ENCODE measurements at regions not wholly inside any gene's neighbourhood (a gene's known extent, or its start where the extent isn't known, plus 50 kb on each side); places are given as distances from the start of the nearest gene placed in this dataset.

DNA sequence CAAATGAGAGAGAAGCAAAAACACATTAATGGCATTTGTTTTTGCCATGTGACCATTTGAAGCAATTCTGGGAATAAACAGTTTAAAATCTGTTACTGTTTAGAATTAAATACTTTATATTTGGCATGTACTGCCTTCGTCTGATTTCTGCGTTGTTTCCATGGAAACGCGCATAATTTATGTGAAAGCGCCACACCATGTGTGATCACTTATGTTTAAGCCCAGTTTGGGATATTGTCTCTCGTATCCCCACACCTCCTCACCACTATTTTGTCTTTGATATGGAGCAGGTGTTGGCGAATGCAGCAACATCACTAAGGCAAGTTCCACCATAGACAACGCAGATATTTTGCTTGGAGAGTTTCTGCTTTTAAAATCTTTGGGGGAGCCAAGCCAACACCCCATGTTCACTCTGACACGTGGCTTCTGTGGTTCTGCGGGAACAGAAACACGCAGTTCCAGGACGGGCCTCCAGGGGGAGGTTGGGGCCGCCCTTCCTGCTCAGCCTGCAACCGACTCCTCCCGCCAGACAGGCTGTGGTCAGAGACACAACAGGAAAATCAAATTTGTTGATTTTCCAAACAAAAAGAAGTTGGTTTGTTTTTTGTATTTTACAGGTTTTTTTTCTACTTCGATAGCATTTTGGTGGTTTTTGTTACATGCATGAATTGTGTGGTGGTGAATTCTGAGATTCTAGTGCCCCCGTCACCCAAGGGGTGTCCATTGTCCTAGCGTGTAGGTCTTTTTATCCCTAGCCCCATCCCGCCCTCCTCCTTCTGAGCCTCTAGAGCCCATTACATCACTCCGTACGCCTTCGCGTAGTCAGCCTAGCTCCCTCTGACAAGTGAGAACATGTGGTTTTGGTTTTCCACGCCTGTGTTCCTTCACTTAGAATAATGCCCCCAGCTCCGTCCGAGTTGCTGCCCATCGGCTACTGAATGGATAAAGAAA lies 101.9 kb upstream of the SFSWAP start:
- no peak for DNase-seq

DNA sequence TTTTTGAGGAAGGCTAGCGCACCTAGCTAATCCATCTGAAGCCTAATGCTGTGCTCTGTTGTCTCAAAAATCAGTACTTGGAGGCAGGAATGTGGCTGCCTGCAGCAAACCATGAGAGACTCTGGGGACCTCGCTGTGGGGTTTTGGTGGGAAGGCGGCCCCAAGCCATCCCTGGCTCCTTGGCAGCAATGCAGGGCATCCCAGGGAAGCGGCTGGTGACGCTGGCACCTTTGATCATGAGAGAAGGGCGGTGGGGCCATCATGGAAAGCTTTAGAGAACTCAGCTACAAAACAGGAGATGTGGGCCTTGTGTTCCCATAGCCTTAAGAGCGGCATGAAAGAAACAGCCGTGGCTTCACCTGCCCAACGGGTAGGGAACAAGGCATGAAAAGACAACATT lies 101.1 kb upstream of the SFSWAP start:
- DNase-seq, result no peak

DNA sequence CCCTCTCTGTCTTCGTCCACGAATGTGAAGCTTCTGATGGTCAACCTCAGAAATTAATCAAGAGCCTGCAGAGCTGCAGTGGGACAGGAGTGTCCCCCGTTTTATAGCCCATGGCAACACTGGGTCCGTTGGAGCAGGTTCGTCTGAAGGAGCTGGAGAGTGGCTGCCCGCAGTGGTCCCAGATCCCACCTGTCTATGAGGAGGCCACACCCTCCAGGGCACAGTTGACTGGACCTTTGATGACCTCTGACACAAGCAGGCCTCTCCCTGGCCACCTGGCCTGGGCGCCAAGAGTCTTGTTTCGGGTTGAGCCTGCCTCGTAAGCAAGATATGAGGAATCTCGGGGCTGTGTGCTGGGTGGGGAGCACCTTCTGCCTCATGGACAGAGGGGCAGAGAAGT lies 100.7 kb upstream of the SFSWAP start:
- DNase-seq, result no peak

DNA sequence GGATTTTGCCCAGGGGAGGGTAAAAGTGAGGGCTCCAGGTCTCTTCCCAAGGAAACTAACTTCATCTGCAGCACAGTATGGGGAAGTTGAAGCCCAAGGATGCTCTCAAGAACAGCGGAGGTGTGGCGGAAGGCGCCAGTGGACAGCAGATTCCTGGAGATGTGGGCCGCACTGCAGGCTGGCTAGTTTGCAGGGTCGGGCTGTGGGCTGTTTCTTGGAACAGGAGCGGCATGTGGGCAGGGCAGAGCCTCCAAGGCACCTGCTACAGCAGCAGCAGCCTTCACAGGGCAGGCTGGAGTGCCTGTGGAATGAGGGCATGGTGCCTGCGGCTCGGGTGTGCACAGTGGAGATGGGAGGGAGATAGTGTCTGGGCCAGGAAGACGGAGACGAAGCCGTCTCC lies 100.0 kb upstream of the SFSWAP start:
- no peak for DNase-seq

DNA sequence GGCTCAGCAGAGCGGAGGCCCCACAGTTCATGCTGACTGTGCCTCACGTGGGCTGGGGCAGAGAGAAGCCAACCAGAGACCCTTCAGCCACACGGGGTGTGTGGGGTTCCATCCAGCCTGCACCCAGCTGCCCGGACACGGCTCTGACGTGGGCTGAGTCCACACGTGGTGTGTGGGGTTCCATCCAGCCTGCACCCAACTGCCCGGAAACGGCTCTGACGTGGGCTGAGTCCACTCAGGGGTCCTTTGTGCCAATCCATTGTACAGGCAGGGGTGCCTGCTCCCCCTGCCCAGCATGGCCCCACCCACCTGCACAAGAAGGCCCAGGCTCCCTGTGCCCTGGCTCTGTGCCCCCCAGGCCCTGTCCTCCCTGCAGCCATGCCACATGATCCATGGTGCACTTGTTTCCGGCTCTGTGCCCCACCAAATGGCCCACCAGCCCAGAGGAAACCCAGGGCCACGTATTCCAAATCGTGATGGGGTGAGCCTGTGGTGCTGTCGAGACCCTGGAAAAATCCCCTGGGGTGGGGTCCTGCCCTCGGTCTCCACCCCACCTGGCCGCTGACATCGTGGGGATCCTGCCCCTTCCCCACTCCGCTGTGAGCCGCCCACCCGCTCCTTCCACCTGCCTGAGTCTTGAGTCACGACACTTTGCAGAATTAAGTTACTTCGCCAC lies 99.3 kb upstream of the SFSWAP start:
- DNase-seq, result no peak

DNA sequence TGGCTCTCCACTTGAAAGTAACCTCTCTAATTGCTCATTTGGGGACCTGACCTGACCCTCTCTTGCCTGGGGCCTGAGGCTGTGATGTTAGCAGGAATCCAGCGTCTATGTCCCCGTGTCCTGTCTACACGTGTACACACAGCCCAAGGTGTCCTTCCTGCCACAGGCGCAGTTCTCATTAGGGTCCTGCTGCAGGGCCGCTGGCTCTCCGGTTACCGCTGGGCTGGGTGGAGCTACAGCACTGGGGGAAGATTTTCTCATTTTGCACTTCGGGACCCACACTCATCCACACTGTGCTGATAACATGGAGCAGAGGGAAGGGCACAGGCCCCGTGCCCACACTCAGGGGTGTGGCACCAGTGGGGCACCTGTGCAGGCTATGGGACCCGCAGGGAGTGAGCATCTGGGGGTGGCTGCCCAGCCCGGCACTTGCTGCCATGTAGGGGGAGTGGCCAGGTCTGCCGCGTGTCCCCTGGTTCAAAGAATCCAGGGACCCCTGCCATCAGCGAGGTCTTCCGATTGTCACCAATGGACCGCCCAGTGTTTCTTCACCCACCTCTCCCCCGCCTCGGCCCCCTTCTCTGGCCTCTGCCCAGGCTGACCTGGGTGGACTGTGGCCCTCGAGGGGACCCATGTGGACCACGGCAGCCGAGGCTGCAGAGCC lies 98.7 kb upstream of the SFSWAP start:
- DNase-seq, result no peak

DNA sequence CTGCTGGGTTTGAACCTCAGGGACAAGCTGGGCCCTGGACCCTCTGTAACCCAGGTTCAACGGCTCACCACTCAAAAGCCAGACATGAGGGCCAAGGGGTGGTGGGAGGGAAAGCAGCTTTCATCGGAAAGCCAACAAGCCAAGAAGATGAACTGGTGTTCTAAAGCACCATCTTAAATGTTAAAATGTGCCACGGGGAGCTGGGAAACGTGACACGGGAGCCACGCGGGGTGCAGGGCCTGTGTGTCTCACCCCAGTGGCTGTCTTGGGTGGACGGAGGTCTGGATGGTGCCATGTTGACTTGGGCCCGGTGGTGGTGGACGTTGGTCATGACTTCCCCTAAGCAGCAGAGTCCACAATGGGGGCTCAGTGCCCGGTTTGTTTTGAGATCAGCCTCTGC lies 97.7 kb upstream of the SFSWAP start:
- no peak for DNase-seq

DNA sequence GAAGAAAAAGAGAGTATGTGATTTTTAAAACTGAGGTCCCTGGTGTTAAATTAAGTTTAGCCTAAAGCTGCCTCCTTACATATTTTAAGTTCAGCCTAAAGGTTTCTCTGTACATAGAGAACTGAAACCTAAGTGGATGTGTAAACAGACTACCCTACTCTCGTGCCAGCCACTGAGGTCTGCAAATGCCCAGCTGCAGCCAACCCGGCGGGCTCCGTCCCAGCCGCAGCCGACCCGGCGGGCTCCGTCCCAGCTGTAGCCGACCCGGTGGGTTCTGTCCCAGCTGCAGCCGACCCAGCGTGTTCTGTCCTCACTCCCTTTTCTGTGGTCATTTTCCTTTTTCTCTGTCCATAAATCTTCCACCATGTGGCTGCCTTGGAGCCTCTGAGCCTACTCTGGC lies 97.2 kb upstream of the SFSWAP start:
- DNase-seq, result no peak

DNA sequence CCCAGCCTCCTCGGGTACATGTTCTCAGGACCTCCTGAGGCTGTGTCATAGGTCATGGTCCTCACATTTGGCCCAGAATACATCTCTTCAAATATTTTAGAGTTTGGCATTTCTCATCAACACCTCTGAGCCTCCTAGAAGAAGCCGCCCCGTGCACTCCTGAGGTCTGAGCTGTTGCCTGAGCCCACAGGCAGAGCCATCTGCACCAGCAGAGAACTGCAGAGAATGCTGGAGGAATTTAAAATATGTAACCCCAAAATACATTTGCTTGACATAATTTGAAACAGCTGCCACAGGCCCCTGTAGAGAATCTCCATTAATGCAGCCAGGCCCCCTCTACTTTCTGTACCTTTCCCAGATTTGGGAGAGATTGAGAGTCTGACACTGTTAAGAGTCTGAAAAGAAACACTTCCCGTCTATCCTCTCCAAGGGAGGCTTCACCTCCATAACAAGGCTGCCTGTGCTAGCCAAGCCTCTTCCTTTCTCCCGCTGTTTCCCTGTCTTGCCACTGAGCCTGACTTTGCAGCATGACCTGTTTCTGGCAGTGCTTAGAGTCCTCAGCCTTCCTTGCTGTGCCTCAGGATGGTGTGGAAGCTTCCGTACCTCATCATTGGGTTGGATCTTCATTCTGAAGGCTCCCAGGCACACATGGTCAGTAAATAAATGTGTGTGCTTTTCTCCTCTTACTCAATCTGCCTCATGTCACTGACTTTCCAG lies 95.4 kb upstream of the SFSWAP start:
- DNase-seq, result no peak

DNA sequence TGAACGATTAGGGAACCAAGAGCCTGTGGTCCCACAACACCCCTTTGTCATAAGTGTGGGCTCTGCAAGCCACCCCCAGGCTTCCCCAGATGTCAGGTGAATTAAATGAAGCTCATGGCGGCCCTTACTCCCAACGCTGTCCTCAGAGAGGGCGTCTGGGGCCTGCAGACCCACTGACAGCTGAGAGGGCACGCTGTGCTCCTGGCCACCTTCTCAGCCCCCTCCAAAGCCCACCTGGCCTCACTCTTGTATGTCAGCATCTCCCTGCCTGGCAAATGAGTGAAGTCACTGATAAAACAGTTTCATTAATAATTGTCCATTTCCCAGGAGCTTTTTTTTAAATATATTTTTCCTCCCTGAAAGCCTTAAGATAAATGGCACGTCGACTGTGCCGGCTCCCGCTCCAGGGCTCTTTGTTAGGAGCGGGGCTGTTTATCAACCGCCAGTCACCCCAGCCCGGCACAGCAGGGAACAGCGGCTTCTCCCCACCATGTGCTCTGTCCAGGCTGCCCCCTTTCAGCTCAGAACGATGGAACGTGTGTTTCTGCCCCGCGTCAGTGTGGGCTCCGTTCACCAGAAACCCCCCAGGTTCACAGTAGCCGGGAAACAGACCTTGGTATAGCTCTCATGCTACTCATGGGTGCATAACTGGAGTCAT lies 94.7 kb upstream of the SFSWAP start:
- DNase-seq, result no peak

DNA sequence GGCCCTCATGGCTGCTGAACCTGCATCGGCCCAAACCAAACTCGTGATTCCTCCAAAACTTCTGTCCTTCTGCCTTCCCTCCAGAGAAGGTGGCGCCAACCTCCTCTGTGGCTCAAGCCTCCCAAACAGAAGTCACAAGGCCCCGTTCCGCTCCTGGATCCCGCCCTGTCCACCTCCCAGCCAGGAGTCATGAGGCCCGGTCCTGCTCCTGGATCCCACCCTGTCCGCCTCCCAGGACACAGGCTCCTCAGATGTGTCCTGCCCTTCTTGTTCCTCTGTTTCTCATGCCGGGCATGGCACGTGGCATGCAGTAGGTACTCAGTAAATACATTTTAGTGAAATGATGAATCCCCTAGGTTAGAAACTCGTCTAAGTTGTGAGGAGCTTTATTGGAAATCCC lies 94.2 kb upstream of the SFSWAP start:
- no peak for DNase-seq

DNA sequence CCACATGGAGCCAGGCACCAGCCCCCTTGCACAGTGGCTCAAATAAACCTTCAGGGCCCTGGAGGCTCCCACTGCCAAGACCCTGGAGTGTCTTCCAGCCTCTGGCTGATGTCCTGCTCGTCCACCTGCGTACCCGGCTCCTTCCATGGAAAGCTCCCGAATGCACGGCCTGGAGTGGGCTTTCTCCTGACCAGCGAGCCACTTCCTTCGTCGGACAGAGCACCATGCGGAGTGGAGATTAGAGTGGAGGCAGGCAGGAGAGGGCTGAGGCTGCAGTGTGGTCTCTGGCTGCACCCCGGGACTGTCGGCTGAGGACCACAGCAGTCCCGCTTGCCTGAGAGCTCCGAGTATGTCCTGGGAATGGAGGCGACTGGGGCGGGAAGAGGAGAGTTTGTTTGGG lies 93.7 kb upstream of the SFSWAP start:
- DNase-seq, result no peak

DNA sequence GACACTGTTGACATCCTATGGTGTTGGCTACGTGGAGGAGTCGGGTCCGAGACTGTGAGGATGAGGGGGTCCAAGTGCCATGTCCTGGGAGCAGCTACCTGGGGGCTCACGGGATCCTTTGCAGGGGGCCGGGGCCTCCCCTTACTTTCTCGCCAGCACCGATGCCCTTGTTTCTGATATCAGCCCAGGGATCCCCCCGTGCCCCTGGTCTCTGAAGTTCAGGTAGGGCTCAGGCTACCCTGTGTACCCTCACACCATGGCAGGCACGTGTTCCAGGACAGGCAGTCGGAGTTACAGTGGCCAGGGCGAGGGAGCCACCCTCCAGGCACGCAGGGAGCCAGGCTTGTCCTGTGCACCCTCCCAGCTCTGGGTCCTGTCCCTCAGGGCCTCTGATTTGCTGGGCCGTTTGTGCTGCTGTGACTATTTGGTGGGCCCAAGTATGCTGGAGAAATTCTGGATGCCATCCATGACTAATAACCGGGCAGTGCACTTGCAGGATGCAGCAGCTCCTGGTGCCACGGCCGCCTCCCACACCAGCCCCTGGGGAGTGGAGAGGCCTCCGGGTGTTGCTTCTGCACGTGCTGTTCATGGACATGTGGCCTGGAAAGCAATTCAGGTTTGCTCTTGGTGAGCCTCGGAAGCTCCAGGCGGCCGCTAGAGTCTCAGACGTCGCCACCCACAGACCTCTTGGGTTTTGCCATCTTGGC lies 93.1 kb upstream of the SFSWAP start:
- DNase-seq, result no peak

DNA sequence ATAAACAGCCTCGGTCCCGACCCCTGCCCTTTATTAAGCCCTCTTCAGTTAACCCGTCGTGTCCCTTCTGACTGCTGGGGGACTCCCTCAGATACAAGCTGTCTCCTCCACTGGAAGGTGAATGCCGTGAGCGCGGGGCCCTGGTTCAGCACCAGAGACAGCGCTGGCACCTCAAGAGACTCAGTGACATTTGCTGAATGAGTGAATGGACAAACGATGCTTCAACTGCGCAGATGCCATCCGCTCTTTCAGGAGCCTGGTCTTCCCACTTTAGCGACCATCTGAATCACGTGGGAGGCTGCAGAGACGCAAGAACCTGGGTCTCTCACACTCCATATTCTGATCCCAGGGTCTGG lies 92.6 kb upstream of the SFSWAP start:
- no peak for DNase-seq

DNA sequence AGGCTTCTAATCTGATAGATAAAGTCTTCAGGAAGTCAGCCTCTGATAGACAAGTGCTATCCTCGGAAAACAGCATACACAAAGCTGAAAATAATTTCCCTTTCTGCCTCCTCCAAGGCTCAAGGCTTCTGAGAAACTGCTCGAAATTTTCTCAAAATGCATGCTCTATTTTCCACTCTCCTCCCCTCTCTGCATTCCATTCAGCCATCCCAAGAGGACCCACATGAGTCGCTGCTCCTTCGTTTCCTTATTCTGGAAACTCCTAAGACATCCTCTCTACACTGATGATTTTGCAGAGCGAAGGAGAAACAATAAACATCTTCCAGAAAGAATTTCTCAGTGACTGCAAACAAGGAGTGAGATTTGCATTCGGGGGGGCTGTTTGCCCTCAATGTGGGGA lies 92.2 kb upstream of the SFSWAP start:
- DNase-seq, result no peak

DNA sequence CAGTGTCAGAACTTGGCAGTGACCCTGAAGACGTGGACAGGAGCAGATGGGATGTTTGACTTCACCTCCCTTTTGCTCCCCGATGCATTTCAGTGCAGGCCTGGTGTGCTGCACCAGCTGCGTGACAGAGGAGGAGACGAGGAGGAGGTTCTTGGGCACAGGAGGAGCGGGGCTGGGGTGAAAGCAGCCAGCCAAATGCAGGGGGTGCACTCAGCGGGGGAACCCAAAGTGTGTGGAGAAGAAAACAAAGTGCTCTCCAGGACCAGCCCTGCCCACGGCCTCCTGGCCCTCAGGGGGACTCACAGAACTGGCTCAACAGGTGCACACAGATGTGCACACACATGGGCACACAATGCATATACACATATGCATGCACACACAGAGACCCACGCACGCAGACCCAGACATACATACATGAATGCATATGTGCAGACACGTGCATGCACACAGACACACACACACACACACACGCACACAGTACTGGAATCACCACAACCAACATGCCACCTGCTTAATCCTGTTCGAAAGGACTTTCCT lies 91.7 kb upstream of the SFSWAP start:
- no peak for DNase-seq

DNA sequence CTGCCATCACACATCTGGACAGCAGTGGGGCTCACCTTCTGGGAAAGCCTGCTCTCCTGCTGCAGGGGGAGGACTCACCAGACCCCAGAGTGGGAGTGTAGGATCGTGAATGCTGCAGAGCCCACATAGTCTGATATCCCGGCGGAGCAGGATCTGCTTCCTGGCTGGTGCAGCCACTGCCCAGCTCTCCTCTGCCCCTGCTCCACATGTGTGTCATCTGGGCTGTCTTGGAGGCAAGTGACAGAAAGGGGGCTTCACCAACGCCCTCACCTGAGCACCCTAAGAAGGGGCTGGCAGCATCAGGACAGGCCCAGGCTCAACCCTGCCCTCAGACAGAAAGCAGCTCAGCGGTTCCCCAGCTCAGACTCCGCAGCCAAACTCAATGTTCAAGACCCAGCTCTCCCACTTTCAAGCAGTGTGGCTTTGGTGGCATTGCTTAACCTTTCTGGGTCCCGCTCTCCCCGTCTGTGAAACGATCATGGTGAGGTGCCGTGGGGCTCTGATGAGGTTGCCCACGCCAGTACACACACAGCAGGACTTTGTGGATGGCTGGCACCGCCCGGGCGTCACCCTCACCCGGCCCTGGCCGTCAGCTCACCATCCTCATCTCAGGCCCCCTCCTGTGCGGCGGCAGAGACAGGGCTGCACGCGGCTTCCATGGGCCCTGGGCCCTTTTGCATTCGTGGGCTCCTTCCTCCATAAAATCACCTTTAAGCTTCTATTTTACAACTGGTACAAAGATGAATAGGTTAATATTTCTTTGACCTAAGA lies 91.0 kb upstream of the SFSWAP start:
- no peak for DNase-seq

DNA sequence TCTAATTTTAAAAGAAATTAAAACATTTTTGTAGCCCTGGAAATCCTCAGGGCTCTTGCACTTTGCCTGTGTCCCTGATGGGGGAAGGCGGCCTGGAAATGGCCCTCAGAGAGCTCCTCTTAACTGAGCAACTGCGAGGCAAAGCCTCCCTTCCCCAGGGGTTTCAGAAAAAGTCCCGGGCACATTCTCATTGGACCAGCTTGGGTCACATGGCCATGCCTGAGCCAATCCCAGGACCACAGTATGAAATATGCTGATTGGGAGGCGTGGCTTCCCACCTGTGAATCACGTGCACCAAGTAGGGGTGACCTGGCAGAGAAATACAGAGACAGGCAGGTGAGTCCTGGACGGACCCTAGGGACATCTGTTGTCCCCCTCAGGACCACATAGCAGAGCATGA lies 90.4 kb upstream of the SFSWAP start:
- DNase-seq, result no peak

DNA sequence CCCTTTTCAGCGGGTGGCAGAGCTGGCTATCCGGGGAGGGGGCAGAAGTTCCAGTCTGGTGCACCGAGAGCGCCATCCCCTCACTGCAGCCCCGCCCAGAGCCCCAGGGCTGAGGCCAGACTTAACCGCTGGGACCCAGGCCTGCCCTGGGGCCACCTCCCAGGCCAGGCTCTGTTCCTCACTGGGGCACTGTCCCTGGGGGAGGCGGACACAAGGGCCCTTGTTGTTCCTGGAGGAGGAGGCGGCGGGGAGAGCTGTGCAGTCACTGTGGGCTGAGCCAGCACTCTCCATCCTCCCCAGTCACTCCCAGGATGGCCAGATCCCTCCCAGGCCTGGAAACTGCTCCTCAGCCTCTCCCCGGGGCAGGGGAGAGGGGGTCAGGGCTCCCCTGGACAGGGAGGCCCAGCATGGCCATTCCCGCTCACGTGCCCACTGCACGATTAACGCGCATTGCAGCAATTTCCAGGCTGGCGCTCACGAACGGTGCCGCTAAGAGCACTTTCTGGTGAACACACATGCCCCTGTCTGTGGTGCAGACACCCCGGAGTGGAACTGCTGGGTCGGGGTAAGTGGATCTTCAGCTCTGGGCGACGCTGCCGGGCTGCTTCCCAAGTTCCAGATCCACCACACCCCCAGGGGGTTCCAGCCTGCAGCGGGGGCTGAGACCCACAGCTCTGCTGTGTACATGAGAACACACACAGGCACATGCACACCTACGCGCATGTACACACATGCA lies 89.8 kb upstream of the SFSWAP start:
- DNase-seq, result no peak

DNA sequence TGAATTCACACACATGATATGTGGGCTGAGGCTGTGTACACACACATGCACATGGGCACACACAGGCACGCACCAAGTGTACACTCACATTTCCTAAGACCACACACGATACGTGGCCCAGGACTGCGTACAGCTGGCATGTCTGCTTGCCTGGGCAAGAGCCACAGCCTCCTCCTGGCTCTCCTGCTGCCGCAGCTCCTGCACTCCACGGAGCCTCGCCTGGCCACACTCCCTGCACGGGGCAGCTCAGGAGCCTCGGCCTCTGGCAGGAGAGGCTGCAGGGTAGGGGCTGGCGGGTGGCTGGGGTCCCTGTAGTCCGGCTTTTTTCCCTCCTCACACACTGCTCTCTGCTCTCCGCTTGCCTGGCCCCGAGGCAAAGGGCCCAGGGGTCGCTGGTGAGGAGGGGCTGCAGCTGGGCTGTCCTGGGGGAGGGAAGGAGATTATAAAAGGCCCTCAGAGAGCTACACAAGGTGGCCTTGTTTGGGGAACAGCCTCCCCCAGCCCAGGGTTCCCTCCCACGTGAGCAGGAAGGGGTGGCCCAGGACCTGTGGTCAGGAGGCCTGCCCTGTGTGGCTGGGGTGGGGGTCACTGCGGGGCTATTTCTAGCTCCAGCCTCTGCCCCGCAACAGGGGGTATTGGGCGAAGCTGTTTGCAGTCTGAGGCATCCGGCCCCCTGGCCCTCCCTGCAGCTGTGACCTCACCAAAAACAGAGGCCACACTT lies 89.0 kb upstream of the SFSWAP start:
- no peak for DNase-seq
